GM21390 (cell line): ENCODE measurements at regions not wholly inside any gene's neighbourhood (a gene's known extent, or its start where the extent isn't known, plus 50 kb on each side); places are given as distances from the start of the nearest gene placed in this dataset.
"Not testable (repeated sequence)": the region's sequence is repeated elsewhere in the genome, so short reads cannot be mapped to it uniquely, and the experiment has no call there.

Experiments used
- ATAC-seq: cut with Tn5 transposase; IDR thresholded peaks from one replicate; pipeline ENCODE4 v1.9.1; 2021; ENCODE audit not compliant: unreplicated experiment

DNA sequence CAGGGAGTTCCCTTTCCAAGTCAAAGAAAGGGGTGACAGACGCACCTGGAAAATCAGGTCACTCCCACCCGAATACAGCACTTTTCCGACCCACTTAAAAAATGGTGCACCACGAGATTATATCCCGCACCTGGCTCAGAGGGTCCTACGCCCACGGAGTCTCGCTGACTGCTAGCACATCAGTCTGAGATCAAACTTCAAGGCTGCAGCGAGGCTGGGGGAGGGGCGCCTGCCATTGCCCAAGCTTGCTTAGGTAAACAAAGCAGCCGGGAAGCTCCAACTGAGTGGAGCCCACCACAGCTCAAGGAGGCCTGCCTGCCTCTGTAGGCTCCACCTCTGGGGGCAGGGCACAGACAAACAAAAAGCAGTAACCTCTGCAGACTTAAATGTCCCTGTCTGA, 277.8 kb upstream of the ARHGAP42 start:
- not testable (repeated sequence) for ATAC-seq

DNA sequence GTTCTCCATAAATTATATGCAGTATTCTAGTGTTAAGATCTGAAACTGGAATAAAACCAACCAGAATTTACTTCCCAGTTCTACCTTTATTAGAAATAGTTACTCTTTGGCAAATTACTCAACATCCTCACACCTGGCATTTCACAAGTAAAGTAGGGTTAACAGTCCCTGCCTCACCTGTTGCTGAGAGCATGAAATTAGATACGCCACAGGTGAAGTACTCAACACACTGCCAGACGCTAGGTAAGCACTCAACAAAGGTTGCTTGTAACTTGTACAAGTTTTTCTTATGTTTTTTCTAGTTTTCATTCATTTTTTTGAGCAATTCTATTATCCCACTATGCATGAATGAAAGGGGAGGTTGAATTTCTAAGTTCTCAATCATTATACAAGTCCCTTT, 267.6 kb upstream of the ARHGAP42 start:
- no peak for ATAC-seq

DNA sequence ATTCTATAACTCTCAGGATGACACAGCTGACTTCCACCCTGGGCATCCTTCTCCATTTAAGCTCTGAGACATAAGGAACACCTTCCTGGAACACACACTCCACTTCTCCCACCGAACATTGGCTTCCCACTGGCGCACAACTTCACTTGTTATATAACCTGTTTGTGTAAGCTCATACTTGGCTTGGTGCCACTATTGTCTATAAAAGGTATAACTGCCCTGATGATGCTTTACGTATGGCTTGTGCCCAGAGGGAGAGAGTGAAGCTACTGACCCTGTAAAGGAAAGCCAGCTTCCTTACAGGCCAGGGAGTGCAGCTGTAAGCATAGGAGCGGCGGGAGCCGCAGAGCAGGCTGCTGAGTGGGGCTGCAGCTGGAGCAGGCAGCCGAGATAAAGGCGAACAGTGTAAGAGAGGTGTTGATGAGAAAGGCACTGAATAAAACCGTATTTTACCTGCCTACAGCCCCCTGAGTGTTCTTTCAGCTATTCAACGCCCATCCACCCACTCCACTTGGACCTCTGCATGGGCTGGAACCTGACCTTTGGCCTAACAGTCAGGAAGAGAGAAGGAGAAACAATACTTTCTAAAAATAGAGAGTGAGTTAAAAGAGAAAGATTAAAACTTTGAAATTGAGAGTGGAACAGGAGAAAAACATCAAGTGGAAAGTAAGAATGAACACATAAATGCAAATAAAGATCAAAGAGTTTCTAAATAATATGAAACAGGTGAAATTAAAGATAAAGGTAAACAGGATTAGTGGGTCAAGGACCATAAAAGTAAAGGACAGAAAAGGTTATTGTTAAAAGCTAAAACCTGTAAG, 252.1 kb upstream of the ARHGAP42 start:
- no peak for ATAC-seq

DNA sequence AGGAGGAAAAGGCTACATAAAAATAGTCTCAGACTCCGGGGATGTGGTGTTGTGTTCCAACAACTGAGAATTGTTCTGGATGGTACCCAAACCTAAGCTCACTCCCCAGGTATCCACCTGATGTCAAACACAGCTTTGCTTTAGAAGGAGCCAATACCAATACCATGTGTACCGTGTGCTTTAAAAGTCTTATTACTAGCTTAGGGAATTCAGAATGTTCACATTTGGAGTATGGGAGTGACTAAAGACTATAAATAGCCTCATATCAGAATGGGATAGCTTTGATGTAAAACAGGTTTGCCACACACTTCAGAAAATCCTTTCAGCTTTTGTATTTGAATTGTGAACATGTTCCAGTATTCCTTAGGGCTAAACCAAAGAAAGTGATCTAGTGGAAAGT, 248.7 kb upstream of the ARHGAP42 start:
- no peak for ATAC-seq

DNA sequence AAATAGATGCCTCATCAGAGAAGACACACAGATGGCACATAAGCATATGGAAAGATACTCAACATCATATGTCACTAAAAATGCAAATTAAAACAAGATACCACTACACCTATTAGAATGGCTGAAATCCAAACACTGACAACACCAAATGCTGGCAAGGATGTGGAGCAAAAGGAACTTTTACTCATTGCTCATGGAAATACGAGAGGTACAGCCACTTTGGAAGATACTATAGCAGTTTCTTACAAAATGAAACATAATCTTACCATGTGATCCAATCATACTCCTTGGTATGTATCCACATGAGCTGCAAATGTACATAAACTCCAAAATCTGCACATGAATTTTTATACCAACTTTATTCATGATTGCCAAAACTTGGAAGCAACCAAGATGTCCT, 246.0 kb upstream of the ARHGAP42 start:
- no peak for ATAC-seq

DNA sequence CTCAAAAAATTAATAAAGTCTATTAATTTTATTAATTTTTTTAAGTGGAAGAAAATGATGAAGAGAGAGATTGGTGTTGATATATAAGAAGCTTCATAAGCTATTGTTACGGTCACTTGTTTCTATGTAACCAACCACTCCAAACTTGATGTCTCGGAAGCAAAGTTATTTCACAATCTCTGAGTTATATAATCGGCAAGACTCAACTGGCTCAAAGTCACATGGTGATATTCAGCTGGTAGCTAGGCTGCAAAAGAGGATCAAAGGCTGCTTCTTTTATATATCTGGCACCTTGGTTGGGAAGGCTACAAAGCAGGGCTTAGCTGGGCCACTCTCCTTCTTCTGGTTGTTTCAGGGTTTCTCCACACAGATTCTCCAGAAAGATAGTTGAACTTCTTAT, 245.1 kb upstream of the ARHGAP42 start:
- ATAC-seq, result no peak

DNA sequence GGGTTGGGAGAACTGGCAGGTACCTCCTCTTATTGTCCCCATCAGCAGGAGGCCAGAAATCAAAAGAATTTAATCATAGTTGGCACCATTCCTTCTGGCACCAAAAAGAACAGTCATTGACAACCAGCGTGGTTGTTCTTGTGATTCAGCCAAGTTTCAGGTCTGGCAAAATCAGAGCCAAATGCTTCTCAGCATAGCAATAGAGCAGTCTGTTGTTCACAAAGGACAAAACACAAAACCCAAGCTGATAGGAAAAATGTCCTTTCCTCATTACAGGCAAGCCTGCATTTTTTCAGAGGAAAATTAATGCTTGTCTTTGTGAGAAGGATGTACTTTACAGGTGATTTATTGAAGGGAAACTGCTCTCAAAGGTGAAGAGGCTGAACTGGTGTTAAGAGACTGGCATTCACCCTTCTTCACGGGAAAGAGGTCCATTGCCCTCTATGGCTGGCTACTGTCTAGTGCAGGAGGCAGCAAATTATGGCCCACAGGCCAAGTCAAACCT, 241.8 kb upstream of the ARHGAP42 start:
- no peak for ATAC-seq

DNA sequence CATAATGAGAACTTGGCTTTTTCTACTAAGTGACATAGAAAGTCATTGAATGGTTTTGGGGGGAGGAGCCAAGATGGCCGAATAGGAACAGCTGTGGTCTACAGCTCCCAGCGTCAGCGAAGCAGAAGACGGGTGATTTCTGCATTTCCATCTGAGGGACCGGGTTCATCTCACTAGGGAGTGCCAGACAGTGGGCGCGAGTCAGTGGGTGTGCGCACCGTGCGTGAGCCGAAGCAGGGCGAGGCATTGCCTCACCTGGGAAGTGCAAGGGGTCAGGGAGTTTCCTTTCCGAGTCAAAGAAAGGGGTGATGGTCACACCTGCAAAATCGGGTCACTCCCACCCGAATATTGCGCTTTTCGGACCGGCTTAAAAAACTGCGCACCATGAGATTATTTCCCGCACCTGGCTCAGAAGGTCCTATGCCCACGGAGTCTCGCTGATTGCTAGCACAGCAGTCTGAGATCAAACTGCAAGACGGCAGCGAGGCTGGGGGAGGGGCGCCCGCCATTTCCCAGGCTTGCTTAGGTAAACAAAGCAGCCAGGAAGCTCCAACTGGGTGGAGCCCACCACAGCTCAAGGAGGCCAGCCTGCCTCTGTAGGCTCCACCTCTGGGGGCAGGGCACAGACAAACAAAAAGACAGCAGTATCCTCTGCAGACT, 235.2 kb upstream of the ARHGAP42 start:
- not testable (repeated sequence) for ATAC-seq

DNA sequence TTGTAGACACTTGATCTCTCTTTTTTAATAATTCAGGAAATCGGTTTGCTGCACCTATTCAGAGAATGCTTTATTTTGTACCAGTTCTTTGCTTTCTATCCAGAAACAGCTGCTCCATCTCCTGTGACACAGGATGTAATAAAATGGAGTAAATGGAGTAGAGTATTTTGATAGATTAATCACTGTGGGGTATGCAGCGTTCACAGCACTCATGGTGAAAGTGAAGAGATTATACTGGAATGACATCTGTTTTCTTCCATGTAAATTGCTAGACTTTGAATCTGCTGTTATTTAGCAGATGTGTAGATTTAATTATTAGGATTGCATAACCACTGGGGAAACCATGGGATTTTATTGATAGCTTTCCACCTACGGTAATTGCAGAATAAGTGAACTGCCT, 227.3 kb upstream of the ARHGAP42 start:
- no peak for ATAC-seq

DNA sequence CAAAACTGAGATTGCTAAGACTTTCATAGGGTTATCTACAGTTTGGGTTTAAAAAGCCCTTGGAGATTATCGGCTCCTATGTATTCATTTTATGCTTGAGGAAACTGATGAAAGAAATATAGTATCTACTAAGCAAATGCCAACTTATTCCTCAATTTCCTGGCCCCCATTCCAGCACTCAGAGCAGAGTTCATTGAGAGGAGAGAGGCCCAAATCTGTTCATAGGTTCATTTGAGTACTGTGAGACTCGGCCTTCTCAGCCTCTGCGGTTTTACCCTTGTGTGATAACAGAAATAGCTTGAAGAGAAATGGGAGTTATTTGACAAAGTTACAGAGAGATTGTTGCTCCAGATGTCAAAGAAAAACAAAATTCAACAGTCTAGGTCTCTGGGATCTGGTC, 226.7 kb upstream of the ARHGAP42 start:
- ATAC-seq, result no peak

DNA sequence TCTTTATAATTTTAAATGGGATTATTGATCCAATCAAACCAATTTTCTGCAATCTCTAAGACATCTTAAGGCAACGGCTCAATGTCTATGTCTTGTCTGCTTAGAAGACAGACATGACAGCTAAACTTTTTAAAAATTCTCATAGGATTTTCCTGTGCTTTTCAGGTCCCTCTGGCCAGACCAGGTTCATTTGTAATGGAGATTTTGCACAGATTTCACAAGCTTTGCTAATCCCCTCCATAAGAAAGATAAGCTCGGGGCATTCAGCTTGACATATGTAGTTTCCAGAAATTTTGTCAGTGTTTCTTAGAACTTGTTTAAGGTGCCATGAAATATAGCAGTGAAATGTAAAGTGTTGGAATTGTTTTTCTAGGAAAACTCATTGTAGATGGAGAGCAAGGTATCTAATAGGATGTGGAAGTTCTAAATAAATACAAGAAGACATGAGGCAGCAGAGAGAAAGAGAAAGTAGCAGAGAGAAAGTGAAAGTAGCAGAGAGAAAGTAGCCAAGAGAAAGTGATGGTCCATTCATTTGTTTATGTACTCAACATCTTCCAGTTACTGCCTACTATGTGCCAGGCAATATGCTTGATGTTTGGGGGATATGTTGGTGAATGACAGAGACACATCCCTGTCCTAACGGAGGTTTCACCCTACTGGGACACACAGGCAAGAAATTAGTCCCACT, 219.1 kb upstream of the ARHGAP42 start:
- ATAC-seq, result no peak

DNA sequence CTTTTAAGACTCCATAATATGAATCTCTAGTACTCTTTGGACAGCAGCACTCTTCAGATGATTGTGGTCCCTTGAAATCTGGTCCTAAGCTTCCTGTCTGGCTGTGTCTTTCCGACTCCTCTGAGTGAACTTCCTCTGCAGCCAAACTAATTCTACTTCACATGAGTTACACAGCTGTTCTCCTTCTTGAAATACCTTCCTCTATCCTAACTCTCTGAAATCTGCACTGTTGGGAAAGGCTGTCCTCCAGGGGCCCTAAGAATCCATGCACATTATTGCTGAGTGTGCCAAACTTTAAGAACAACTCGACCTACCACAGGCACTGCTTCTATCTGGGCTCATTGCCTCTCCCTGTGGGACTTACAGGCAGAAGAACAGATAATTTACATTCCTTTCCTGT, 217.3 kb upstream of the ARHGAP42 start:
- ATAC-seq, result no peak

DNA sequence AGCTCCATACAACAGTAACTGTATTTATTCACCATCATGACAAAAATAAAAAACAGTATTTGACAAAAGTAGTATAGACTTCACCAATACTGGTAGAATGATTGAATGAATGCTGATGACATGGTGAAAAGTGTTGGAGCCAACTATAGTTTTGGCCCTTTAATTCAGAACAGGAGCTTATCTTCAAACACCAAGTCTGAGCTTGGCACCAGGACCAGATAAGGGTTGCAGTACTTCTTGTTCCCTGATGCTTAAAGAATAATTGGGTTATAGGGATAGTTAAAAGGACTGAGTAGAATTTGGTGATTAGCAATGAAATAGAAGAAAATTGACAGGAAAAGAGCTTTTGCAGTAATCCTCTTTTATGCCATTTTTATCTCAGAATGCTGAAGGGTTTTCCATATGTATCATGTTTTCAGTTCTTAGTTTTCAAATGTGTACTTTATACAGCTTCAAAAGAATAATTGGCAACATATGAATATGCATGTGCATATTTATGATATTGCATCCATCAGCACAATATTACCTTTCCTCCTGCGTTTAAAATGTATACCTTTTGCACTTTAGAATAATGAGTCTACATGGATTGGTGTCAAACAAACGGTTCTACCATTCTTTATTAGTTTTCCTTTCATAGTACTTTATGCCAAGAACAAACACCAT, 214.2 kb upstream of the ARHGAP42 start:
- no peak for ATAC-seq

DNA sequence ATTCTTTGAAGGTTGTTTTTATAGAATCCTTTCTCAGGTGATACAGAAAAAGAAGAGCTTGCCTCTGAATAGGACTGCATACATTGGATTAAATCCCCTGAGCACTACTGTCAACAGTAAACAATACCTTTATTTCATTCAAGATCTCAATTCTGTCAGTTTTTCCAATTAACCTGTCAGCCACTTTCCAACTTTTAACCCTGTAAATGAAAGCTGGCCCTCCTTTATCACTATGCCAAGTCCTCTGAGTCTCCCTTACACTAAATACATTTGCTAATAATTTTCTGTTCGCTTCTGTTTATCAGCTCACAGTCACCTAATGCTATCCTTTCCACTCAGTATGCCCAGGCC, 213.7 kb upstream of the ARHGAP42 start:
- ATAC-seq, result no peak

DNA sequence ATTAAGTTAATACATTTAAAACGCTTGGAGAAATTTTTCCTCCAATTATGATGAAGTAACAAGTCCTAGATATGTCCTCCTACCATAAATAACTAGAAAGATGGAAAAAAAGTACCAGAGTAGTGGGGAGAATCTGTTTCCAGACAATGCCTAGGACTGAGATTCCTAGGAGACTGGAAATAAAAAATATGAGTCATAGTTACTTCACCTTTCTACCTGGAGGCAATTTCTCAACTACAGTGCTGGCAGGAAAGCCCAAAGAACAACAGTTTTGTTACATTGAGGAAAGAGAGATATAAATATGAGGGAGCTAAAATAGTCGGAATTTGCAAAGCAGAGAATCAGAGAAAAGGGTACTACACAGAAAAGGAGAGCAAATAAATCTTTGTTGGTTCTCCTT, 202.1 kb upstream of the ARHGAP42 start:
- no peak for ATAC-seq

DNA sequence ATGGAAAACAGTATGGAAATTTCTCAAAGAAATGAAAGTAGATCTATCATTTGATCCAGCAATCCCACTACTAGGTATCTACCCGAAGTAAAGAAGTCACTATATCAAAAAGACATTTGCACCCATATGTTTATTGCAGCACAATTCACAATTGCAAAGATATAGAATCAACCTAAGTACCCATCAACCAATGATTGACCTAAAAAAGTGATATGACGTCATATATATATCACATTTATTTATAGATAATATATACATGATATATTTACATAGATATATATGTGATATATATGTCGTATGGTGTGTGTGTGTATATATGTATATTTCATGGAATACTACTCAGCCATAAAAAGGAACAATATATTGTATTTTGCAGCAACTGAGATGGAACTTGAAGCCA, 188.3 kb upstream of the ARHGAP42 start:
- no peak for ATAC-seq

DNA sequence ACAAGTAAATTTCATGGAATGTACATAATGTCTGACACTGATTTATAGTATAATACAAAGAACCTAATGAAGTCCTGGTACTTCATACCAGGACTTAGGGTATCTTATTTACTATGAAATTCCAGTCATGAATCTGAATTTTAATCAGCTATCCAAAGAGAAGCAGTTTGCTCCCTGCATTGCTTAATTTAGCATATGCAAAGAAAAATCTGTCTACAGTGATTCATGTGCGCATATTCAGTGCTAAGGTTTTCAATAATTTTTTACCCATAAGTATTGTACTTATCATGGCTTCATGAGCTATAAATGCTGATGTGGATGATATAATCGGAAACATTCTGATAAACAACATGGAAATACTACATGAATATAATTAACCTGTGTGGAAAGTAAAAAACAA, 185.6 kb upstream of the ARHGAP42 start:
- ATAC-seq, result no peak

DNA sequence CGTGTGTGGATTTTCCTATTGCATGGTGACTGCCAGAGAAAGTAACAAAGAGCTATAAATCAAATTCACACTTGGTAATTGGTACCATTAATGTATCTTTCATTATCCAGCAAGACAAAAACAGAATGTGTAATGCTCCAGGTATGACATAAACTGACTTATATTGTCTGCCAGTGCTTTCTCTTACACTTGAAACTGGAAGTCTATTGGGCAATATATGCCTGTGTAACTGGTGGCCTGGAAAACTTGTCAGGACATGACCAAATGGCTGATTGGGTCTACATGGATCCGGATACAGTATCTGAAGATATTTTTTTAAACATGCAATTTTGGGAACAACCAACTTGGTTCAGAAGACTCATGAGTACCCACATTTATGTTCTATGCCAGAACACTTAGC, 174.6 kb upstream of the ARHGAP42 start:
- ATAC-seq, result no peak

DNA sequence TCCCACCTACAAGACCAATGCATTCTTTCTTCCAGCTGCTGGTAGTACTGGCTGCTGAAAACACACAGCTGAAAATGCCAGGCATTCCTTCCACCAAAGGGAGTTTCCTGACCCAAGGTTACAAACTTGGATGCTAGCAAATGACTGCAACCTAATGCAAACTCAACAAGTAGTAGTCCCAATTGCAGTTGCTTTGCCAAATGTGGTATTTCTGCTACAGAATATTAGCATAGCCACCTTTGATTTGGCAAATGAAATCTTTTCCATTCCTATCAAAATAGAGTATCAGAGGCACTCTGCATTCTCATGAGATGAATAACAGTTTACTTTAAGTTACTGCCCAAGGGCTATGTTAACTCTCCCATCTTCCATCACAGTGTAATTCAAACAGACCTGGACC, 172.0 kb upstream of the ARHGAP42 start:
- ATAC-seq, result no peak

DNA sequence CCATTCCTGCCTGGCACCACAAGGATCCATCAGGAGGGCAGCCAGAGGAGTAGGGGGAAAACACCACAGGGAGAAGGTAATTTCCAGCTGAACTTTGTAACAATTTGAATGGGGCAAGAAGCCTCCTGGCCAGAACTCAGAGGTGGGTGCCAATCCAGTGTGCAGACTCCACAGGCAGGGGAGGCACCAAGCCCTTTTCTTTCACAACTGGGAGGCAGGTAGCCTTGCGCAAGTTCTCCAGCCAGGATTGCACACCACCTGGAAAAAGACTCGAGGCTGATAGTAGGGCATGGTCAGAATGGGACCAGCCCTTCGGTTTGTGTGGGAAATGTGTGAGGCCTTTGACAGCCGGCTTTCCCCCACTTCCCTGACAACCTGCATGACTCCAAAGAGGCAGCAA, 161.9 kb upstream of the ARHGAP42 start:
- ATAC-seq, result no peak

DNA sequence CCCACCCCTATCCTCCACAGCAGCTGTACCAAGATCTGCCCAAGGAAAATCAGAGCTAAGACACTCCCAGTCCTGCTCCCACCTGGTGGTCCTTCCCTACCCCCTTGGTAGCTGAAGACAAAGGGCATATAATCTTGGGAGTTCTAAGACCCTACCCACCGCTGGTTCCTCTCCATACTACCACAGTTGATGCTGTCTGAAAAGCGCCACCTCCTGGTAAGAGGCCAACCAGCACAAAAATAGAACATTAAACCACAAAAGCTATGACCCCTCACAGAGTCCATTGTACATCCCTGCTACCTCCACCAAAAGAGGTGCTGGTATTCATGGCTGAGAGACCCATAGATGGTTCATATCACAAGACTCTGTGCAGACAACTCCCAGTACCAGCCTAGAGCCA, 161.5 kb upstream of the ARHGAP42 start:
- no peak for ATAC-seq
